ENCODE measurements at regions not wholly inside any gene's neighbourhood (a gene's known extent, or its start where the extent isn't known, plus 50 kb on each side); places are given as distances from the start of the nearest gene placed in this dataset.
"Not testable (repeated sequence)": the region's sequence is repeated elsewhere in the genome, so short reads cannot be mapped to it uniquely, and the experiment has no call there.

DNA sequence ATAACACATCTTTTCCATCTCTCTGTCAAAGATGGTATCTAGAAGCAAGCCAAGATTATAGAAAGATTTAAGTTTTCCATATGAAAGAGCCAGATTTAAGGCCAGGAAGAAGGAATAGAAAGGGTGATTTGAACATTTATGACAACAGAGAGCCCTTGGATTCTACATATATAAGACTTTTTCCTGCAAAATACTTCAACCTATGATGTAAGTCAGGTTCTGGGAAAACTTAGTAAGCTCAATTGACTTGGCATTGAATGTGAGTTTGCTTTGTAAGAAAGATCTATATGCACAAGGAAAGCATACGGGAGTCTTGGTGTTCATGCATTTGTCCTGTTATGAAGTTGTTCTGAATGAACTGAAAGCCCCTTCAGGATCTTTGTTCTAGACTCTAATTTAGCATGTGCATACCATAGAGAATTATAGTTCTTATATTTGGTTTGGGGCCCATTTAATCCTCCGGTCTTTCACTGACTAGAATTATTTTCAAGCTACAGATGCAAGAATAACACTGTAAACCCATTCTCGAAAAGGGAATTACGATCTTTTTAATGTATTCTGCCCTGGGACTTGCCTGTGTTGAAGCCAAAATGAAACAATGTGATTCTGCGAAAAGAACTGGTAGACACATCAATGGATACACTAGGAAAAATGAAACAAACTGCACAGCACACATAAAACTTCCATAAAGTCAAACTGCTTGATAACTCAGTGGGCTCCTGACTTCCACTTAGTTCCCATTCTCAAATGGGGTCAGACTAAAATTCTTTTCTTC lies 152.8 kb downstream of the DISP1 start:
- H3K9ac ChIP-seq (ENCODE audit: low read depth in 1 of 2, low read length in 2 of 2): no peak overlapping the region
- no peaks in the 10 kb centered on the region for H3K9me3 ChIP-seq (ENCODE audit: control insufficient read depth in 1 of 2, low read length in 2 of 2)
- no peak overlapping the region for H3K27ac ChIP-seq (ENCODE audit: low read depth, low read length)
- no peaks in the 10 kb centered on the region for H3K27me3 ChIP-seq (ENCODE audit: control insufficient read depth in 1 of 2, insufficient read depth in 2 of 2, low read length in 2 of 2)
- H3K36me3 ChIP-seq (ENCODE audit: control insufficient read depth in 1 of 2, insufficient read depth in 2 of 2, low read length in 2 of 2): no peaks in the 10 kb centered on the region
- no peak overlapping the region for H3K4me3 ChIP-seq (ENCODE audit: low read depth in 1 of 2, low read length in 2 of 2)
- H3K4me1 ChIP-seq (ENCODE audit: control insufficient read depth in 1 of 2, insufficient read depth in 2 of 2, low read length in 2 of 2): no peaks in the 10 kb centered on the region

DNA sequence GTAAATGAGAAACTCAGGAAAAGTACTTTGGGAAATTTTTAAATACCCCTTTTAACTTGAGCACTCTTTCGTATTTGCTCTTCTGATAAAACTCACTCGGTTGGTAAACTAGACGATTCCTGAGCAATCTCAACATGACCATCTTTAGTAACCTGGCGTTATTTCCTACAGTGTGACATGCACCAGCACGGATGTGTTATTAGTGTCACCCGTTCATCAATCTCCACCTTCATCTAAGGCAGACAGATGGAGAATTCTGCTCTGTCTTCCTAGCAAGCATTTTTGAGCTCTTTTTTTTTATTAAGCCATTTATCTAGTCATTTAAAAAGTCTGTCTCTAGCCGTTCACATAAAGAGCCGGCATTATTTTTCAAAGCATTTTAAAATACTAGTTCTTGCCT lies 155.2 kb downstream of the DISP1 start:
- Histone ChIP-seq H3K9me3 (ENCODE audit: control insufficient read depth in 1 of 2, low read length in 2 of 2) (no peaks in the 10 kb centered on the region), H3K9ac (ENCODE audit: low read depth in 1 of 2, low read length in 2 of 2) (no peak overlapping the region), H3K36me3 (ENCODE audit: control insufficient read depth in 1 of 2, insufficient read depth in 2 of 2, low read length in 2 of 2) (no peaks in the 10 kb centered on the region), H3K27me3 (ENCODE audit: control insufficient read depth in 1 of 2, insufficient read depth in 2 of 2, low read length in 2 of 2) (no peaks in the 10 kb centered on the region), H3K4me1 (ENCODE audit: control insufficient read depth in 1 of 2, insufficient read depth in 2 of 2, low read length in 2 of 2) (no peaks in the 10 kb centered on the region), H3K27ac (ENCODE audit: low read depth, low read length) (no peak overlapping the region), H3K4me3 (ENCODE audit: low read depth in 1 of 2, low read length in 2 of 2) (no peak overlapping the region)

DNA sequence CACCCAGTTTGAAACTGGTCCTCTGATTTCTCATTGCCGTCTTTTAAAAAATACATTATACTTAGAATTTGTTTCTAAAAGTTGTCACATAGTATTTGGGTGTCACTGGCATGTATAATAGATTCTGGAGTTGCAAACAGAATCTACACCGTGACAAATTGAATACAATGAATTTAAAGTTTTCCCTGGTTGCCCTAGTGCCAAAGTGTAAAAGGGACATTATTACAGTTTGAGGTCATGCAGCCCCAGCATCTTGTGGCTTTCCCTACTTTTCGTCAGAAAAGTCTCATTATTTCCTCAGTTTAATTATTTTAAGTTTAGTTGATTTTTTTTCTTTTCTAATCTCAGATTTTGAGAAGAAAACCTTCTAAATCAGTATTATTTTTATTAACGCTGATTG lies 155.9 kb downstream of the DISP1 start:
- H3K27ac ChIP-seq (ENCODE audit: low read depth, low read length): no peak overlapping the region
- H3K9me3 ChIP-seq (ENCODE audit: control insufficient read depth in 1 of 2, low read length in 2 of 2): no peaks in the 10 kb centered on the region

DNA sequence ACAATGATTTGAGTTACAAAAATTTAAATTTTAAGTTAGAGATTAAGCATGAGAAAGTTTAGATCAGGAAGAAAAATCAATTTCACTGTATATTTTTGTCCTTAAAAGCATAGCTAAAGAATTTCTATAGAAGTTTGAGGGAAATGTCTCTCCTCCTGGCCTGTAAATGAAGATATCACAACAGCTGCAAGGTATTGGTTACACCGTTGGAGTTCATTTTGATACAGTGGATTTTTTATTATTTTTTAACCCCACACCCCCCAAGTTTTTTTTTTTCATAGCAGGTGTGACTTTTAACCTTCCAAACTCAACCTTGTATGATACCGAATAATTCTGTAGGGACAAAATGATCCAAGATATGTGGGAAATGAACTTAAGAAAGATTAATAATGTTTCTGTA lies 156.3 kb downstream of the DISP1 start:
- Histone ChIP-seq H3K4me3 (ENCODE audit: low read depth in 1 of 2, low read length in 2 of 2) (no peak overlapping the region), H3K9ac (ENCODE audit: low read depth in 1 of 2, low read length in 2 of 2) (no peak overlapping the region), H3K27ac (ENCODE audit: low read depth, low read length) (no peak overlapping the region)

More for the DNA sequence above, 155.9 kb downstream of the DISP1 start:
- no peak overlapping the region for H3K9ac ChIP-seq (ENCODE audit: low read depth in 1 of 2, low read length in 2 of 2)
- H3K36me3 ChIP-seq (ENCODE audit: control insufficient read depth in 1 of 2, insufficient read depth in 2 of 2, low read length in 2 of 2): no peaks in the 10 kb centered on the region
- H3K27me3 ChIP-seq (ENCODE audit: control insufficient read depth in 1 of 2, insufficient read depth in 2 of 2, low read length in 2 of 2): no peaks in the 10 kb centered on the region
- H3K4me1 ChIP-seq (ENCODE audit: control insufficient read depth in 1 of 2, insufficient read depth in 2 of 2, low read length in 2 of 2): no peaks in the 10 kb centered on the region
- no peak overlapping the region for H3K4me3 ChIP-seq (ENCODE audit: low read depth in 1 of 2, low read length in 2 of 2)

DNA sequence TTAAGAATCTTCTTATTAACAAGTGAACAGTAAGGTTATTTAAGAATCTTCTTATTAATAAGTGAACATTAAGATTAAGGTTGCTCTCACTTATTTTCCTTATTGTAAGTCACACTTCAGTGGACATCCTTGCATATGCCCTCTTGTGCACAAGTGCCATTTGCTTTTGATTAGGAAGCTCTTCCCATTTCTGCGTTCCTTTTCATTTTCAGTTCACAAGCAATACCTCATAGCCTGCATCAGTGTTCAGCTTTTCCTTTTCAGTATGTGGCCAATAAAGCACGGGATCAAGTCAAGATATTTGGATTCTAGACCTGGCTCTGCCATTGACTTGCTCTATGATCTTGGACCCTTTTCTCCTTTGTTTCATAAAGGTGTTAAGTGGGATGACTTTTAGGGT lies 158.7 kb downstream of the DISP1 start:
- no peaks in the 10 kb centered on the region for H3K27me3 ChIP-seq (ENCODE audit: control insufficient read depth in 1 of 2, insufficient read depth in 2 of 2, low read length in 2 of 2)
- H3K4me1 ChIP-seq (ENCODE audit: control insufficient read depth in 1 of 2, insufficient read depth in 2 of 2, low read length in 2 of 2): no peaks in the 10 kb centered on the region
- no peak overlapping the region for H3K4me3 ChIP-seq (ENCODE audit: low read depth in 1 of 2, low read length in 2 of 2)
- H3K9me3 ChIP-seq (ENCODE audit: control insufficient read depth in 1 of 2, low read length in 2 of 2): no peaks in the 10 kb centered on the region
- no peak overlapping the region for H3K27ac ChIP-seq (ENCODE audit: low read depth, low read length)
- no peaks in the 10 kb centered on the region for H3K36me3 ChIP-seq (ENCODE audit: control insufficient read depth in 1 of 2, insufficient read depth in 2 of 2, low read length in 2 of 2)
- no peak overlapping the region for H3K9ac ChIP-seq (ENCODE audit: low read depth in 1 of 2, low read length in 2 of 2)

More for the DNA sequence above, 156.3 kb downstream of the DISP1 start:
- H3K27me3 ChIP-seq (ENCODE audit: control insufficient read depth in 1 of 2, insufficient read depth in 2 of 2, low read length in 2 of 2): no peaks in the 10 kb centered on the region
- H3K9me3 ChIP-seq (ENCODE audit: control insufficient read depth in 1 of 2, low read length in 2 of 2): no peaks in the 10 kb centered on the region
- H3K4me1 ChIP-seq (ENCODE audit: control insufficient read depth in 1 of 2, insufficient read depth in 2 of 2, low read length in 2 of 2): no peaks in the 10 kb centered on the region
- no peaks in the 10 kb centered on the region for H3K36me3 ChIP-seq (ENCODE audit: control insufficient read depth in 1 of 2, insufficient read depth in 2 of 2, low read length in 2 of 2)

GRCh38 chr1:222974496-222974895 lies 159.7 kb downstream of the DISP1 start:
- H3K9me3 ChIP-seq (ENCODE audit: control insufficient read depth in 1 of 2, low read length in 2 of 2): no peaks in the 10 kb centered on the region
- H3K4me3 ChIP-seq (ENCODE audit: low read depth in 1 of 2, low read length in 2 of 2): no peak overlapping the region
- no peaks in the 10 kb centered on the region for H3K27me3 ChIP-seq (ENCODE audit: control insufficient read depth in 1 of 2, insufficient read depth in 2 of 2, low read length in 2 of 2)
- H3K4me1 ChIP-seq (ENCODE audit: control insufficient read depth in 1 of 2, insufficient read depth in 2 of 2, low read length in 2 of 2): no peaks in the 10 kb centered on the region
- no peaks in the 10 kb centered on the region for H3K36me3 ChIP-seq (ENCODE audit: control insufficient read depth in 1 of 2, insufficient read depth in 2 of 2, low read length in 2 of 2)
- no peak overlapping the region for H3K9ac ChIP-seq (ENCODE audit: low read depth in 1 of 2, low read length in 2 of 2)
- no peak overlapping the region for H3K27ac ChIP-seq (ENCODE audit: low read depth, low read length)

GRCh38 chr1:222975472-222976122 lies 160.8 kb downstream of the DISP1 start:
- Histone ChIP-seq H3K4me1 (ENCODE audit: control insufficient read depth in 1 of 2, insufficient read depth in 2 of 2, low read length in 2 of 2) (no peaks in the 10 kb centered on the region), H3K27me3 (ENCODE audit: control insufficient read depth in 1 of 2, insufficient read depth in 2 of 2, low read length in 2 of 2) (no peaks in the 10 kb centered on the region), H3K9ac (ENCODE audit: low read depth in 1 of 2, low read length in 2 of 2) (no peak overlapping the region), H3K27ac (ENCODE audit: low read depth, low read length) (no peak overlapping the region), H3K36me3 (ENCODE audit: control insufficient read depth in 1 of 2, insufficient read depth in 2 of 2, low read length in 2 of 2) (no peaks in the 10 kb centered on the region), H3K9me3 (ENCODE audit: control insufficient read depth in 1 of 2, low read length in 2 of 2) (no peaks in the 10 kb centered on the region), H3K4me3 (ENCODE audit: low read depth in 1 of 2, low read length in 2 of 2) (no peak overlapping the region)

GRCh38 chr1:222976453-222976852 lies 161.6 kb downstream of the DISP1 start:
- Histone ChIP-seq H3K27me3 (ENCODE audit: control insufficient read depth in 1 of 2, insufficient read depth in 2 of 2, low read length in 2 of 2) (no peaks in the 10 kb centered on the region), H3K9me3 (ENCODE audit: control insufficient read depth in 1 of 2, low read length in 2 of 2) (no peaks in the 10 kb centered on the region), H3K4me1 (ENCODE audit: control insufficient read depth in 1 of 2, insufficient read depth in 2 of 2, low read length in 2 of 2) (no peaks in the 10 kb centered on the region), H3K9ac (ENCODE audit: low read depth in 1 of 2, low read length in 2 of 2) (no peak overlapping the region), H3K36me3 (ENCODE audit: control insufficient read depth in 1 of 2, insufficient read depth in 2 of 2, low read length in 2 of 2) (no peaks in the 10 kb centered on the region), H3K27ac (ENCODE audit: low read depth, low read length) (no peak overlapping the region), H3K4me3 (ENCODE audit: low read depth in 1 of 2, low read length in 2 of 2) (no peak overlapping the region)

DNA sequence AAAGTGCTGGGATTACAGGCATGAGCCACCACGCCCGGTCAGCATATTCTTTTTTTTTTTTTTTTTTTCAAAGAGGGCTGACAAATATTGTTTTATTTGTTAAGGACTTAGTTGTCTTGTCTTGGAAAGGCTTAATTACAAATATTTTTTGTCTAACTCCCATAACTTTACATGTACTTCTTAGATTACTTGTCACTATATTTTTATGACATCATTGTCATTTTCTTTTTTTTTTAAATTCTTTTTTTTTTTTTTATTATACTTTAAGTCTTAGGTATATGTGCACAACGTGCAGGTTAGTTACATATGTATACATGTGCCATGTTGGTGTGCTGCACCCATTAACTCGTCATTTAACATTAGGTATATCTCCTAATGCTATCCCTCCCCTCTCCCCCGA lies 162.5 kb downstream of the DISP1 start:
- not testable (repeated sequence) for H3K27ac ChIP-seq (ENCODE audit: low read depth, low read length); H3K27me3 ChIP-seq (ENCODE audit: control insufficient read depth in 1 of 2, insufficient read depth in 2 of 2, low read length in 2 of 2); H3K9me3 ChIP-seq (ENCODE audit: control insufficient read depth in 1 of 2, low read length in 2 of 2); H3K9ac ChIP-seq (ENCODE audit: low read depth in 1 of 2, low read length in 2 of 2); H3K4me3 ChIP-seq (ENCODE audit: low read depth in 1 of 2, low read length in 2 of 2); H3K4me1 ChIP-seq (ENCODE audit: control insufficient read depth in 1 of 2, insufficient read depth in 2 of 2, low read length in 2 of 2); H3K36me3 ChIP-seq (ENCODE audit: control insufficient read depth in 1 of 2, insufficient read depth in 2 of 2, low read length in 2 of 2)

GRCh38 chr1:222979561-222979960 lies 163.5 kb downstream of the TLR5 start:
- Histone ChIP-seq H3K4me1 (ENCODE audit: control insufficient read depth in 1 of 2, insufficient read depth in 2 of 2, low read length in 2 of 2) (no peaks in the 10 kb centered on the region), H3K27ac (ENCODE audit: low read depth, low read length) (no peak overlapping the region), H3K36me3 (ENCODE audit: control insufficient read depth in 1 of 2, insufficient read depth in 2 of 2, low read length in 2 of 2) (no peaks in the 10 kb centered on the region), H3K4me3 (ENCODE audit: low read depth in 1 of 2, low read length in 2 of 2) (no peak overlapping the region), H3K27me3 (ENCODE audit: control insufficient read depth in 1 of 2, insufficient read depth in 2 of 2, low read length in 2 of 2) (no peaks in the 10 kb centered on the region), H3K9me3 (ENCODE audit: control insufficient read depth in 1 of 2, low read length in 2 of 2) (no peaks in the 10 kb centered on the region), H3K9ac (ENCODE audit: low read depth in 1 of 2, low read length in 2 of 2) (no peak overlapping the region)
